ENCODE measurements at regions not wholly inside any gene's neighbourhood (a gene's known extent, or its start where the extent isn't known, plus 50 kb on each side); places are given as distances from the start of the nearest gene placed in this dataset.
"Not testable (repeated sequence)": the region's sequence is repeated elsewhere in the genome, so short reads cannot be mapped to it uniquely, and the experiment has no call there.

DNA sequence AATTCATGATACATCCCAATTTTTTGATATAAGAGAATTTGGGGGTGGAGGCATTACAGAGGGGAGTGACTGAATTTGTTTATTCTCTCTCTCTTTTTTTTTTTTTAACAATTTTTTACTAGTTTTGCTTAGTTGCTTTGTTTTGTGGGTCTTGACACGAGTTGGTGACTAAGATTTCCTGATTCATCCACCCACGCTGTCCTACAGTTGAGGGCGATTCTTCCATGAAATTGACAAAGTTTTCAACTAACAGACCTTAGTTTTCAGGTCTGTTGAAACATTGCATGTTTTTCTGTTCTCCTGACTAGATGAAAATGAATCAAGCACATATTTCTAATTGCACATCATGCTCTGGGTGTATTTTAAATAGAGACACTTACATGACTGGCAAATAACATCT lies 613.8 kb downstream of the TFAP2B start:
- DNase-seq = no peak

DNA sequence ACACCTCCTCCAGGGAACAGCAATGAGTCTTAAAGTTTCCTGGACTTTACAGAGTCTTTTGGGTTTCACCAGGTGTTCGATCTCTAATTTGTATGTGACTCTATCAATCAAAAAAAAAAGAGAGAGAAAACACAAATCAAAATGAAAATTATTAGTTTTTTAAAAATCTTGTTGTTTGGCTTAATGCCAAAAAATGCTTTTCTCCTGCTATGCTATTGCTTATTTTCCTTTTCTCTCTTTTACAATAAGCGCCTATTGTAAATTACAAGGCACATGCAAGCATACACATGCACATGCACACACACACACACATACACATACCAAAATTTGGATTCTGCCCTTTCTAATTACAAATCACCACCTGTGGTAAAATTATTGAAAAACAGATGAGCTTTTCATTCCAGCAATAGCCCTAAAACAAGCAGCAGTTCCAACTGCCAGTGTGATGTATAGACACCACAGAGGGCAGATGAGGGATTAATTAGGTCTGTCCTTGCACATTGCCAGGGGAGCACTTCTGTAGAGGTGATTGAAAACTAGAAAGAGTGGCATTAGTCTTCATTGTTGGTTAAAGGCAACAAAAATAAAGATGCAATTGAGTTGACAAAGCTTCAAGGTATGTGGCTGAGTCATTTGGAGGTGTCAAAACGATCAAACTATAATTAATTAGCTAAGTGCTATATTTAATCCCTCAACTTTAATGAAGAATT lies 631.7 kb downstream of the TFAP2B start:
- no peak for DNase-seq

GRCh38 chr6:51450958-51451357 lies 632.3 kb downstream of the TFAP2B start:
- no peak for DNase-seq

DNA sequence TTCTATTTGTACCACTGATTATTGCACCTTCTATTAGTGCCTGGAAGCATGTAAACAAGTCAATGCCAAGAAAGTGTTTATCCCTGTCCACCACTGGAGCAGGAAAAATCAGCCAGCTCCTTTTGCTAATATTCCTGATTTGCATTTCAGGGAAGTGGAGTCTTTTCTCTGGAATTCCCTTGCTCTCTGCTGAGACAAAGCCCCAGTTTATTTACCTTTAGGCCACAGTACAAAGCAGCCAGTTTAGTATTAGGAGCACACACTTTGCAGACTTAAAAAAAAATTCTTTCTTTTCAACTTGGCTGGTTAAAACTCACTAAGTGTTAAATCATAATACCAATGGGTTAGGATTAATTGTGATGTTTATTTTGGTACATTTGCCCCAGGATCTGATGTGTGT lies 631.1 kb downstream of the PKHD1 start:
- DNase-seq = no peak

DNA sequence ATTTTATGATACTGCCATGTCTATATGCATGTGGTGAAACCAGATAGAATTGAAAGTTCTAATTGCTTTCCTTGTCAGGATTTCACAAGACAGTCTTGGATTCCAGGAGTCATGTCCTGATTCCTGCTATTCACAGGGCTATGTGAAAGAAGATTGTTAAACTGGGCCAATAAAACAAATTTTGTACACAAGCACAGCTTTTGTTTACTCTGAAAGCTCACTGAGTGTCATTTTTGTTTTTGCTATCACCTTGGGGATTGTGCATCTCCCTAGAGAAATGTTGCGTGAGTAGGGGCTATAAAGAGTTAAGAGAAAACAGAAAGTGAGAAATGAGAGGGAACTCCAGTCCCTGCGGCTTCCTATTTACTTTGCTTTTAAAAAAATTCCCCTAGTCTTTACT lies 627.5 kb downstream of the PKHD1 start:
- no peak for DNase-seq

GRCh38 chr6:51462896-51463295 lies 624.5 kb downstream of the PKHD1 start:
- DNase-seq = no peak

GRCh38 chr6:51463321-51463720 lies 624.1 kb downstream of the PKHD1 start:
- no peak for DNase-seq

- DNase-seq = no peak
These were observed 622.5 kb downstream of the PKHD1 start for GRCh38 chr6:51464956-51465355.

DNA sequence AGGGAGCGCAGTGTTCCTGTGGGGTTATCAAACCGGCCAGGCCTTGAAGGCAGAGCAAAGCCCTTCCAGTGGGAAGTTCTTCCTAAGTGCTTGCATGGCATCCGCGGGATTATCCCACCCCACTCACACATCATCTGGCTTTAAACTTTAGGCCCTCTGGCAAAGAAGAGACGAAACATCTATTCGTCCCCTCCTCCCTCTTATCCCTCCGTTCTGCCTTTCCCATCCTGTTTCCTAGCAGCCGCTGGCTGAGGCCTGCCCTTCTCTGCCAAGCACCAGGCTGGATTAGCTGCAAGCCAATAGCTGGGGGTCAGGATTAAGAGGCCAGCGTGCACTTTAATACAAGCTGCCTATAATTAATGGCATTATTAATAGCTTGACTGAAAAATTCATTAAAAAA lies 621.0 kb downstream of the PKHD1 start:
- no peak for DNase-seq

DNA sequence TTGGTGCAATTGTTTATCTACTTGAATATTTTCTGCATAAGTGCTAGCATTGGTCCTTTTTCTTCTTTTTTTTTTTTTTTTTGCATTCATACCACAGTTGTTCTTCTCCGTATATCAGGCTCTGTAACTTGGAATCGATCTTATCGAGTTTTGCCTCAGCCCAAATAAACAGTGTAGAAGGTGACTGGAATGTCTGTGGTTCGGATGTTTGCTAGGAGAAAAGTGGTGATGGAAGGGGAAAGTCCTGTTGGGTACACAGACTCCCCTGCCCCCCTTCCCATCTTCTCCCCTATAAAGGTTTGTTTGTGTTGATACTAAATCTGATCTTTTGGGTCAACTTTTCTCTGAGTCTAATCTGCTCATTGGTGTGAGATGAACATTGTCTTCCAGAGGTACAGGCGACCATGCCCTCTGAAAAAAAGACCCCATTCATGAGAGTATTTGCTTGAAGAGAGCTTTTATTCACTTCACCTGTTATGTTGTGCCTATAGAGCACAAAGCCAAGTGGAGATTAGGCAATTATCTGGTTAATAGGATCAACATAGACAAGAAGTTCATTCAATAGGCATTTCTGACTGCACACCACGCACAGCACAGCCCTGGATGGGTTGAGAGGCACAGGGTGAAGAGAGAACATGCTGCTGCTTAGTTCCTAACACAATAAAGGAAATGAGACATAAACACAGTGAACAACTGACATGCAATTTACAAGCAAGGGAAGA lies 620.0 kb downstream of the PKHD1 start:
- no peak for DNase-seq

- no peak for DNase-seq
These were observed 618.7 kb downstream of the PKHD1 start for GRCh38 chr6:51468704-51469103.

DNA sequence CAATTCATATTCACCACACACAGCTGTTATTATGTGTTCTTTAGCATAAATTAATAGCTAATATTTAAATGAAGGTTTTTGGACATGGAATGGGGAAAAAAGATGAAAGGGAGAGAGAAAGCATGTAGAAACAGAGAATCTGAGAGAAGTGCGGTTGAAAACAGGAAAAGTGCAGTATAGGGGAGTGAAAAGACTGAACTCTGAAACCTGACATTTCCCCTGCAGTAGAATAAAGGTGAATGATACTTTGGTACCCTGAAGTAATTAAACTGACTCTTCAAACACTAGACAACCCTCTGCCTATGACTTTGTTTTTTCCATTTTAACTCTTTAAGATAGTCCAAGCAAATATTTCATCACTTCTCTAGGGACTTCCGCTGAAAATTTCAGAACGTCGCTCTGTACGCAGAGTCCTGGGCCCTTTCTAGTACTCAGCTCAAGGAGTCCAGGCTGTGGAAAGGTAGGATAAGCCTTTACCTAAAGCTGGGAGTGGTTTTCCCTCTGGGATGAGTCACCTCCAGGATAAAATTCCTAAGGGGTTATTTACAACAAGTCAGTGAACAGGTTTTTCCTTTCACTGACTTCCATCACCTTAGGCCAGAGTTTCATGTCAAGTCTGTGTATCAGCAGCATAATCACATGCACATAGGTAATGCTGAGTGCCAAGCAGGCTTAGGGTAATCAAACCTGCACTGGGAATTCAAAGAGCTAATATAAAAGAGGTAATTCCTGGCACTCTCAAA lies 614.5 kb downstream of the PKHD1 start:
- no peak for DNase-seq

DNA sequence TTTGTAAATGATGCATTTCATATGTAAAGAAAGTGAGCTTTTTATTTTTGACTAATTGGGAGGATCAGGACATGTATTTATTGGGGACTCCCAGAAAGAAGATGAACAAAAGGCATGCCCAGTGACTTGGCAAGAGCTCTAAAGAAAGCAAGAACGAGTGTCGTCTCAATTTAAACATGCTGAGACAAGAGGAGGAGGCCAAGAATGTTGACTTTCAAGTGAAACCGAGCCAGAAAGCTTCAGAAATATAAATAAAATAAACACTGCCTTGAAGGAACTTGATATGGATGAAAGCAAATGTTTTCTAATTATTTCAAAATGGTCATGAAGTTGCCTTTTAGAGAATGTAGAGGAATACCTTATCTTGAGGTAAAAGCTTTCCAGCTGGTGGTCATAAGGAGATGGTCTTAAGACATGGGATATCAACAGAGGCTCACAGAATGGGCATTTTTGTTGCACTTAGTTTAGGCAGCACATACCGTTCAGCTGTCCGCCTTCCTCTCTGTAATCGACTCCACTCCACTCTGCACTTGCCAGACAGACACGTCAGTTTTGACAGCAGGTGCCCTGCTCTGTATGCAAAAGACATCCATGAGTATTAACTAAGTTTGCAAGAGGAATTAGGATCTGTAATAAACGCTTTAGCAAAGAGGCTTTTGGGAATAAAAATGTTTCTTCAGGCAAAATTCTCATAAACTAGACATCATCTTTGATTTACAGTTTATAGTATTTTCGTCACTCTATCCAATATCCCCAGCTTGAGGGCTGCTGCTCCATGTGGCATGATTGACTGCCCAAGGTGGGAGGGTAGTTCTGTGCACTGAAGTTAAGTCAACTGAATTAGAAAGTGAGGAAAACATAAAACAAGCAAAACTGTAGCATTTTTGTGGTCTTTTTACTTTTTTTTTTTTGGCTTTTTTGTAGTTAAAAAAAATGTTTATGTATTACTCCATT lies 613.1 kb downstream of the PKHD1 start:
- DNase-seq = peak; percentile 12

DNA sequence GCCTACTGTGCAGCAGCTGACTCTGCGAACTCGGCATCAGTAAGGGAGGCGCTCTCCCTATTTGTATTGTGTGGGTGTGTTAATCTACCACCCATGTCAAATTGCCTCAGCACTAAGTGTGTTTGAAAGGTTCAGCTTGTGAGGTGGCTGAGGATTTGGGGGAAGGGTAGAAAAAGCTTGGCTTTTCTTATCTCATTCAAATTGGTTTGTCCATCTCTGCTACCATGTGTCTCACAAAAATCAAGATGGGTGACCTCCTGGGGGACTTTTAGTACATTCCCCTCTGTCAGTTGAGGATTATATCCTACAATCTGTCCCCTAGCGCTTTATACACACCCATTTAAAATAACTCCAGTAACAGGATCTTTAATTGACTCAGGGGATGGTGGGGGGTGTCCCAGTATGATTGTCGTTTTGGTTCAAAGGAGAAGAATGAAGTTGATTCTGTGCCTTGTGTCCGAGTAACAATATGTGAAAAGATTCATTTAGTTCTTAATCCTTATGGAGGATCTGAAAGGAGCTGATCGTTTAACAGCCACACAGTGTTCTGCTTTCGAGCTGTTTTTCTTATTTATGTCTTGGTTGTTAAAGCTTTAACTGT lies 609.6 kb downstream of the PKHD1 start:
- DNase-seq = no peak

- DNase-seq = no peak
These were observed 608.1 kb downstream of the PKHD1 start for GRCh38 chr6:51479296-51479695.

GRCh38 chr6:51480040-51480439 lies 607.4 kb downstream of the PKHD1 start:
- DNase-seq = no peak

- DNase-seq = not testable (repeated sequence)
These were observed 601.5 kb downstream of the PKHD1 start for GRCh38 chr6:51485869-51486268.

DNA sequence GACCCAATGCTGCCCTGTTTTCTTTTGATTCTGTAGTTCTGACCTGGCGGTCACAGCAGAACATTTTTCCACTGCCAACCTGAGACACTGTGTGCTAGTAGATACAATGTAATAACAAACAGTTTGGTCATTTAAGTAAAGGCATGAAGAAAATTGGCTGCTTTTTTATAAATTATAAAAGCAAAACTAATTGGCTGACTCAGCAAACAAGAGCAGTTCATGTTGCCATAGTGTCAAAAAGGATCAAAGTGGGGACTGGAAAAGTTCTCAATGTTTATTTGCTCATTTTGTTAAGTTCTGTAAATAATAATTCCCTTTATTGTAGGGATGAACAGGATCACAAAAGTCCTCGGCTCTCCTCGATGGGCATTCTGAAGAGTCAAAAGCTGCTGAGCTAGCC lies 599.5 kb downstream of the PKHD1 start:
- no peak for DNase-seq

DNA sequence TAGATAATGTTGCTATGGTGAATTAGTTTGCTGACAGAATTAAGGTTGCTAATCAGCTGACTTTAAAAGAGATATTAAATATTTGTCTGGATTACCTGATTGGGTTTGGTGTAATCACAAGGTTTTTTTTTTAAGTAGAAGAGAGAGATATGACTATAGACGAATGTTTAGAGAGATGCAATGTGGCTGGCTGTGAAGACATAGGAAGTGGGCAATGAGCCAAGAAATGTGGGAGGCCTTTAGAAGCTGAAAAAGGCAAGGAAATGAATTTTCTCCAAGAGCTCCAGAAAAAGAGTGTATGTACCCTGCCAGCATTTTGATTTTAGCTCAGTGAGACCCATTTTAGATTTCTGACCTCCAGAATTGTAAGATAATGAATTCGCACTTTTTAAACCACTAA lies 598.3 kb downstream of the PKHD1 start:
- DNase-seq = no peak

DNA sequence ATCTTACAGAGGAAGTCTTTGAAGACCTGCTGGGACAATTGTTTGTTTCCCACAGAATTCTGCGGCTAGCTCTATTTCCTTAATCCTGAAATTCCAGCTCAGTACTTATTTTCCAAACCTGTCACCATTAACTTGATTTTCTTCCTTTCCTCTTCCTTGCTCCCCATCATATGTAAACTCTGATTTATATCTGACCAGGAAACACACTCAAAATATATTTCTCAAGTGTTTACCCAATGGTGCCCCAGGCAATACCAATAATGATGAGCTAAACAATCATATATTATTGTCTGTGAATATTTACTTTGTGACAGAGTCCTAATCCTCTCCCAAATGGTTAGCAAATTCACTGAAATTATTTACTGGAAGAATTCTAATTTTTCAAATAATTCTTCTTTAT lies 597.3 kb downstream of the PKHD1 start:
- no peak for DNase-seq

DNA sequence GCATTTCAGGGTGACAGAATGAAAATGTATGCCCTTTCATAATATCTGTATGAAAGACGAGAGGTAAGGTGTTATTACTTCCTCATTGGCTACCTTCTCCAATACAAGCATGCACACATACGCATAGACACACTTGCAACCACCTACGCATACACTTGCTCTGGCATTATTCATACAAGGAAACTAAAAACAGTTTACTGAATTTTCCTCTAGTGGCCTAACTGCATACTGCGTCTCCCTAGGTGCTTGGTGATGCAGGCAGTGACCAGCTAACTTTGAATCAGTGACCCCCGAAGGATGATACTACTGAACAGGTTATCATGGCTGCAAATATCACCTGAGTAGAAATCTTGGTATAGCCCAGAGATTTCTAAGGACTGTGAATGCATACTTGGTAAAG lies 593.1 kb downstream of the PKHD1 start:
- no peak for DNase-seq

GRCh38 chr6:51495096-51495495 lies 592.3 kb downstream of the PKHD1 start:
- no peak for DNase-seq
